Cardiac fibroblast (primary cell): ENCODE measurements at regions not wholly inside any gene's neighbourhood (a gene's known extent, or its start where the extent isn't known, plus 50 kb on each side); places are given as distances from the start of the nearest gene placed in this dataset.

Experiments
- DNase-seq, 2 donors: peaks; one replicate each; pipeline versions ENCODE4 v3.0.0 to v3.0.0-alpha.2; 2010; ENCODE audit warnings: low read depth in 2 of 2
- H3K4me3 ChIP-seq, 2 donors: replicated peaks in 1 of 2; 1 replicate in 1 of 2; 2 replicates in 1 of 2; pipeline ENCODE4 v1.5.1; 2011; ENCODE audit warnings: low read depth in 2 of 2, low read length in 2 of 2, mild to moderate bottlenecking in 2 of 2, moderate library complexity in 1 of 2
- CTCF ChIP-seq: IDR thresholded peaks from one replicate; pipeline ENCODE4 v1.5.1; 2011; ENCODE audit warnings: low read depth, mild to moderate bottlenecking, low read length, inconsistent platforms

- H3K4me3 ChIP-seq: no peak overlapping the region
- DNase-seq: no peak
- no peak for TF ChIP-seq CTCF
Observed at GRCh38 chr2:78465707-78466106, 559.8 kb upstream of the REG3G start.

- H3K4me3 ChIP-seq: no peak overlapping the region
- DNase-seq: no peak
- TF ChIP-seq CTCF: no peak
Observed at GRCh38 chr2:78476619-78477229, 548.8 kb upstream of the REG3G start.

- TF ChIP-seq CTCF: no peak
- no peak for DNase-seq
- no peak overlapping the region for H3K4me3 ChIP-seq
Observed at GRCh38 chr2:78486565-78486964, 538.9 kb upstream of the REG3G start.

GRCh38 chr2:78498125-78498524, 527.4 kb upstream of the REG3G start:
- TF ChIP-seq CTCF: no peak
- DNase-seq: no peak
- no peak overlapping the region for H3K4me3 ChIP-seq

- H3K4me3 ChIP-seq: no peak overlapping the region
- no peak for TF ChIP-seq CTCF
- DNase-seq: no peak
Observed at GRCh38 chr2:78506301-78506700, 519.2 kb upstream of the REG3G start.

GRCh38 chr2:78521938-78522337, 503.6 kb upstream of the REG3G start:
- TF ChIP-seq CTCF: no peak
- DNase-seq: no peak
- H3K4me3 ChIP-seq: no peak overlapping the region

- H3K4me3 ChIP-seq: no peak overlapping the region
- no peak for TF ChIP-seq CTCF
- DNase-seq: no peak
Observed at GRCh38 chr2:78532762-78533379, 492.6 kb upstream of the REG3G start.
